ENCODE measurements at regions not wholly inside any gene's neighbourhood (a gene's known extent, or its start where the extent isn't known, plus 50 kb on each side); places are given as distances from the start of the nearest gene placed in this dataset.

DNA sequence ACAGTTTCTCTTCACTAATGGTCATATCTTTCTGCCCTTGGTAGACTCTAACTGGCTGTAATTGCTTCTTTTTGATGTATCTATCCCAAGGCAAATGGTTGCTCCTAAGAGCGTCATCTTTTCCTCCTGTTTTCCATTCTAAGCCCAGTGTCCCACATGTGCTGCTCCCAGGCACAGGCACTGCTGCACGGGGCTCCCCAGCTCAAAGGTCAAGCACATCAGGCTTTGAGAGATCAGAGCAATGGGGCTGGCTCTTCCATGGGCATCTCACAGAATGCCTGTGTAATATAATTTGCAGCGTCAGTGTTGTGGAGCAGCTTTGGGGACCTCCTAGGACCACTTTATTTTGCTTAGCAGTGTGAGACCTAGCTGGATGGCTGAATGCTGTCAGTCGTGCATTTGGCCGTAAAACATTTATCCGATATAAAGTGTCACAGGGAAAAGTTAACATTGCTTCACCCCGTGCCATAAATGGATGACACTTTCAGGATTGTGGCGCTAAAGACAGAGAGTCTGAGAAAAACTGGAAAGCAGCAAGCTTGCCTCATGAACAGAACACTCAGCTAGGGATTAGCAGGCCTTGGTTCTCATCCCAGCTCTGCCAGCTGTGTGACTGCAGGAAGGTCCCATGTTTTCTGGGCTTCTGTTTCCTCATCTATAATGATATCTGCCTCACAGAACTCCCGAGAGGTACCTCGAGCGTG lies 277.5 kb upstream of the TBL1XR1 start (continued):
- TF ChIP-seq ZNF564 (CRISPR knock-in tag; IDR thresholded peaks at IDR 0.05) (peak; percentile 36; the same call in 1 of the 2 replicates), PHF21A (CRISPR knock-in tag; IDR thresholded peaks at IDR 0.05) (0 out of 2 replicates have a peak, but pooled peaks have one; percentile 34), NR3C1 (CRISPR knock-in tag; IDR thresholded peaks at IDR 0.05) (no peak), ZMYM4 (CRISPR knock-in tag; IDR thresholded peaks at IDR 0.05) (peak; percentile 40; the same call in 1 of the 2 replicates), SYNCRIP (IDR thresholded peaks at IDR 0.05; ENCODE audit: insufficient read depth, low read depth, low read length) (no peak), AGO1 (IDR thresholded peaks at IDR 0.05; ENCODE audit: low read depth, low read length, poor library complexity, severe bottlenecking) (no peak), ZNF749 (CRISPR knock-in tag; IDR thresholded peaks at IDR 0.05; ENCODE audit: borderline replicate concordance) (no peak), PITX1 (CRISPR knock-in tag; IDR thresholded peaks at IDR 0.05) (no peak), ZNF263 (CRISPR knock-in tag; IDR thresholded peaks at IDR 0.05) (no peak), ZNF550 (CRISPR knock-in tag; IDR thresholded peaks at IDR 0.05; ENCODE audit: borderline replicate concordance) (no peak), CREM (IDR thresholded peaks at IDR 0.05) (no peak), CREM (CRISPR knock-in tag; IDR thresholded peaks at IDR 0.05) (no peak), ZNF629 (CRISPR knock-in tag; conservative IDR thresholded peaks at IDR 0.05) (peak; percentile 84), ZNF644 (CRISPR knock-in tag; IDR thresholded peaks at IDR 0.05; ENCODE audit: low read depth) (0 out of 2 replicates have a peak, but pooled peaks have one; percentile 37), PLRG1 (conservative IDR thresholded peaks at IDR 0.05) (no peak), GABPA (IDR thresholded peaks at IDR 0.05; ENCODE audit: low read depth, low read length) (no peak), GABPA (CRISPR knock-in tag; IDR thresholded peaks at IDR 0.05; ENCODE audit: low read depth) (no peak), MLXIP (CRISPR knock-in tag; IDR thresholded peaks at IDR 0.05; ENCODE audit: borderline replicate concordance) (no peak)
- TF ChIP-seq, protein P1, sequence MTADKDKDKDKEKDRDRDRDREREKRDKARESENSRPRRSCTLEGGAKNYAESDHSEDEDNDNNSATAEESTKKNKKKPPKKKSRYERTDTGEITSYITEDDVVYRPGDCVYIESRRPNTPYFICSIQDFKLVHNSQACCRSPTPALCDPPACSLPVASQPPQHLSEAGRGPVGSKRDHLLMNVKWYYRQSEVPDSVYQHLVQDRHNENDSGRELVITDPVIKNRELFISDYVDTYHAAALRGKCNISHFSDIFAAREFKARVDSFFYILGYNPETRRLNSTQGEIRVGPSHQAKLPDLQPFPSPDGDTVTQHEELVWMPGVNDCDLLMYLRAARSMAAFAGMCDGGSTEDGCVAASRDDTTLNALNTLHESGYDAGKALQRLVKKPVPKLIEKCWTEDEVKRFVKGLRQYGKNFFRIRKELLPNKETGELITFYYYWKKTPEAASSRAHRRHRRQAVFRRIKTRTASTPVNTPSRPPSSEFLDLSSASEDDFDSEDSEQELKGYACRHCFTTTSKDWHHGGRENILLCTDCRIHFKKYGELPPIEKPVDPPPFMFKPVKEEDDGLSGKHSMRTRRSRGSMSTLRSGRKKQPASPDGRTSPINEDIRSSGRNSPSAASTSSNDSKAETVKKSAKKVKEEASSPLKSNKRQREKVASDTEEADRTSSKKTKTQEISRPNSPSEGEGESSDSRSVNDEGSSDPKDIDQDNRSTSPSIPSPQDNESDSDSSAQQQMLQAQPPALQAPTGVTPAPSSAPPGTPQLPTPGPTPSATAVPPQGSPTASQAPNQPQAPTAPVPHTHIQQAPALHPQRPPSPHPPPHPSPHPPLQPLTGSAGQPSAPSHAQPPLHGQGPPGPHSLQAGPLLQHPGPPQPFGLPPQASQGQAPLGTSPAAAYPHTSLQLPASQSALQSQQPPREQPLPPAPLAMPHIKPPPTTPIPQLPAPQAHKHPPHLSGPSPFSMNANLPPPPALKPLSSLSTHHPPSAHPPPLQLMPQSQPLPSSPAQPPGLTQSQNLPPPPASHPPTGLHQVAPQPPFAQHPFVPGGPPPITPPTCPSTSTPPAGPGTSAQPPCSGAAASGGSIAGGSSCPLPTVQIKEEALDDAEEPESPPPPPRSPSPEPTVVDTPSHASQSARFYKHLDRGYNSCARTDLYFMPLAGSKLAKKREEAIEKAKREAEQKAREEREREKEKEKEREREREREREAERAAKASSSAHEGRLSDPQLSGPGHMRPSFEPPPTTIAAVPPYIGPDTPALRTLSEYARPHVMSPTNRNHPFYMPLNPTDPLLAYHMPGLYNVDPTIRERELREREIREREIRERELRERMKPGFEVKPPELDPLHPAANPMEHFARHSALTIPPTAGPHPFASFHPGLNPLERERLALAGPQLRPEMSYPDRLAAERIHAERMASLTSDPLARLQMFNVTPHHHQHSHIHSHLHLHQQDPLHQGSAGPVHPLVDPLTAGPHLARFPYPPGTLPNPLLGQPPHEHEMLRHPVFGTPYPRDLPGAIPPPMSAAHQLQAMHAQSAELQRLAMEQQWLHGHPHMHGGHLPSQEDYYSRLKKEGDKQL (CRISPR knock-in tag; IDR thresholded peaks at IDR 0.05; ENCODE audit: low read depth) = no peak
- TF ChIP-seq, protein P2, sequence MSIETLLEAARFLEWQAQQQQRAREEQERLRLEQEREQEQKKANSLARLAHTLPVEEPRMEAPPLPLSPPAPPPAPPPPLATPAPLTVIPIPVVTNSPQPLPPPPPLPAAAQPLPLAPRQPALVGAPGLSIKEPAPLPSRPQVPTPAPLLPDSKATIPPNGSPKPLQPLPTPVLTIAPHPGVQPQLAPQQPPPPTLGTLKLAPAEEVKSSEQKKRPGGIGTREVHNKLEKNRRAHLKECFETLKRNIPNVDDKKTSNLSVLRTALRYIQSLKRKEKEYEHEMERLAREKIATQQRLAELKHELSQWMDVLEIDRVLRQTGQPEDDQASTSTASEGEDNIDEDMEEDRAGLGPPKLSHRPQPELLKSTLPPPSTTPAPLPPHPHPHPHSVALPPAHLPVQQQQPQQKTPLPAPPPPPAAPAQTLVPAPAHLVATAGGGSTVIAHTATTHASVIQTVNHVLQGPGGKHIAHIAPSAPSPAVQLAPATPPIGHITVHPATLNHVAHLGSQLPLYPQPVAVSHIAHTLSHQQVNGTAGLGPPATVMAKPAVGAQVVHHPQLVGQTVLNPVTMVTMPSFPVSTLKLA (IDR thresholded peaks at IDR 0.05) = no peak
- TF ChIP-seq, protein P3, sequence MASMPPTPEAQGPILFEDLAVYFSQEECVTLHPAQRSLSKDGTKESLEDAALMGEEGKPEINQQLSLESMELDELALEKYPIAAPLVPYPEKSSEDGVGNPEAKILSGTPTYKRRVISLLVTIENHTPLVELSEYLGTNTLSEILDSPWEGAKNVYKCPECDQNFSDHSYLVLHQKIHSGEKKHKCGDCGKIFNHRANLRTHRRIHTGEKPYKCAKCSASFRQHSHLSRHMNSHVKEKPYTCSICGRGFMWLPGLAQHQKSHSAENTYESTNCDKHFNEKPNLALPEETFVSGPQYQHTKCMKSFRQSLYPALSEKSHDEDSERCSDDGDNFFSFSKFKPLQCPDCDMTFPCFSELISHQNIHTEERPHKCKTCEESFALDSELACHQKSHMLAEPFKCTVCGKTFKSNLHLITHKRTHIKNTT (CRISPR knock-in tag; IDR thresholded peaks at IDR 0.05) = no peak
